ENCODE measurements at regions not wholly inside any gene's neighbourhood (a gene's known extent, or its start where the extent isn't known, plus 50 kb on each side); places are given as distances from the start of the nearest gene placed in this dataset.

DNA sequence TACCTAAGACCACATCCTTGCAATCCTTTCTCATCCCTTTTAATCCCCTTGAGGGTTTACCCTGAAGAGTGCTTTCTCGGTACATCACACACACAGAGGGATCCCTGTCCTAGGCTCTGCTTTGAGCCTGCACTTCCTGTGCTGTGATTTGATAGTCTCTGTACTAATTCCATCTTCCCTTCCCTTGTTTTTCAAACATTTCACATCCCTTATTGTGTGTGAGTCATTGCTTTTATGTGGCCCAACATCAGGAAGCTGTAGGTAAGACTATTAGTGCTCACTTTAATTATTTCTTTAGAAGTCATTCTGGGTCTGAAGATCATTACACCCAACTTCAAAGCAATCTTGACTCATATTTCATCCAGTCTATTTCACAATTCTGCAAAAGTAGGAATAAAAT, 57.2 kb upstream of the ANKEF1 start:
- CTCF ChIA-PET: interaction anchor here (0.5 to 7.1 kb wide), 73 partner anchors 9 to 1567 kb away, joined by 3 to 182 read pairs (median 5); partner anchors contain the start of genes MKKS, SLX4IP and SNAP25
- no peak overlapping the region for H3K4me2 ChIP-seq

DNA sequence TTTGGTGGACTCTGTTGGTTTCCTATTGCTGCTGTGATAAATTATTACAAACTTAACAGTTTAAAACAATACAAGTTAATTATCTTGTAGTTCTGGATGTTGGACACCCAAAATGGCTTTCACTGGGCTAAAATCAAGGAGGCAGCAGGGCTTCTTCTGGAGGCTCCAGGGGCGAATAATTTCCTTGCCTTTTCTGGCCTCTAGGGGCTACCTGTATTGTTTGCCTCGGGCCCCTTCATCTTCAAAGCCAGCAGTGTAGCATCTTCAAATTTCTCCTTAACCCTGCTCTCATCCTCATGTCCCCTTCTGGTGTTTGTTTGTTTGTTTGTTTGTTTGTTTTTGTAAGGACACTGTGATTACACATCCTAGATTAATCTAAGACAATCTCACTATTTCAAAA, 60.5 kb upstream of the ANKEF1 start:
- Histone ChIP-seq H3K9me2 (no peaks in the 10 kb centered on the region), H3K36me3 (replicated peaks in 1 of 2; ENCODE audit: control insufficient read depth in 1 of 2, insufficient read depth in 2 of 2, low read length in 1 of 2) (no peaks in the 10 kb centered on the region), H2AFZ (ENCODE audit: low read depth) (no peak overlapping the region), H3K79me2 (ENCODE audit: insufficient read depth) (no peaks in the 10 kb centered on the region), H3K4me1 (ENCODE audit: control insufficient read depth in 1 of 2, insufficient read depth in 2 of 2, low read depth in 1 of 2, low read length in 1 of 2) (no peaks in the 10 kb centered on the region), H3F3A (replicated peaks; ENCODE audit: insufficient read depth) (no peaks in the 10 kb centered on the region), H3K4me3 (ENCODE audit: low read depth in 2 of 2, low read length in 1 of 2) (no peak overlapping the region), H3K9ac (no peak overlapping the region), H3K4me2 (no peak overlapping the region), H3K27me3 (ENCODE audit: insufficient read depth) (no peaks in the 10 kb centered on the region), H4K20me1 (ENCODE audit: insufficient read depth) (no peaks in the 10 kb centered on the region), H3K27ac (ENCODE audit: low read depth in 2 of 2, low read length in 1 of 2) (no peak overlapping the region), H3K9me3 (no peaks in the 10 kb centered on the region)
- CTCF ChIA-PET: interaction anchor here (1.2 to 5.5 kb wide), 4 partner anchors 116 to 1572 kb away, joined by 3 to 48 read pairs (median 5); no protein-coding TSS in a partner anchor
- POLR2A ChIA-PET: no interaction called here
- no peak for TF ChIP-seq ELF1 (IDR thresholded peaks at IDR 0.05)
- TF ChIP-seq, protein P1, sequence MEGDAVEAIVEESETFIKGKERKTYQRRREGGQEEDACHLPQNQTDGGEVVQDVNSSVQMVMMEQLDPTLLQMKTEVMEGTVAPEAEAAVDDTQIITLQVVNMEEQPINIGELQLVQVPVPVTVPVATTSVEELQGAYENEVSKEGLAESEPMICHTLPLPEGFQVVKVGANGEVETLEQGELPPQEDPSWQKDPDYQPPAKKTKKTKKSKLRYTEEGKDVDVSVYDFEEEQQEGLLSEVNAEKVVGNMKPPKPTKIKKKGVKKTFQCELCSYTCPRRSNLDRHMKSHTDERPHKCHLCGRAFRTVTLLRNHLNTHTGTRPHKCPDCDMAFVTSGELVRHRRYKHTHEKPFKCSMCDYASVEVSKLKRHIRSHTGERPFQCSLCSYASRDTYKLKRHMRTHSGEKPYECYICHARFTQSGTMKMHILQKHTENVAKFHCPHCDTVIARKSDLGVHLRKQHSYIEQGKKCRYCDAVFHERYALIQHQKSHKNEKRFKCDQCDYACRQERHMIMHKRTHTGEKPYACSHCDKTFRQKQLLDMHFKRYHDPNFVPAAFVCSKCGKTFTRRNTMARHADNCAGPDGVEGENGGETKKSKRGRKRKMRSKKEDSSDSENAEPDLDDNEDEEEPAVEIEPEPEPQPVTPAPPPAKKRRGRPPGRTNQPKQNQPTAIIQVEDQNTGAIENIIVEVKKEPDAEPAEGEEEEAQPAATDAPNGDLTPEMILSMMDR (IDR thresholded peaks at IDR 0.05): peak; percentile 26; the same call in 1 of the 2 replicates
- 74% methylated on average over 2 of the region's 2 CpGs for WGBS (ENCODE audit: low lambda C conversion rate)
- DNase-seq: no peak

More for the DNA sequence above, 57.2 kb upstream of the ANKEF1 start:
- Histone ChIP-seq H2AFZ (ENCODE audit: low read depth) (peak overlapping the region; percentile 58; the same call in 1 of the 2 replicates), H3K27me3 (ENCODE audit: insufficient read depth) (no peaks in the 10 kb centered on the region), H3K79me2 (ENCODE audit: insufficient read depth) (no peaks in the 10 kb centered on the region), H3K27ac (ENCODE audit: low read depth in 2 of 2, low read length in 1 of 2) (no peak overlapping the region), H3K9ac (no peak overlapping the region), H4K20me1 (ENCODE audit: insufficient read depth) (no peaks in the 10 kb centered on the region), H3K9me2 (no peaks in the 10 kb centered on the region), H3K4me1 (ENCODE audit: control insufficient read depth in 1 of 2, insufficient read depth in 2 of 2, low read depth in 1 of 2, low read length in 1 of 2) (no peaks in the 10 kb centered on the region; a peak in 1 of 4 replicates), H3K4me3 (ENCODE audit: low read depth in 2 of 2, low read length in 1 of 2) (peak overlapping the region in 1 of 2 experiments; percentile 16; a peak in 1 of 4 replicates), H3F3A (replicated peaks; ENCODE audit: insufficient read depth) (no peaks in the 10 kb centered on the region), H3K36me3 (replicated peaks in 1 of 2; ENCODE audit: control insufficient read depth in 1 of 2, insufficient read depth in 2 of 2, low read length in 1 of 2) (no peaks in the 10 kb centered on the region), H3K9me3 (no peaks in the 10 kb centered on the region)
- WGBS (ENCODE audit: low lambda C conversion rate): 60% methylated on average over 1 of the region's 1 CpG
- DNase-seq: no peak
- TF ChIP-seq TEAD4 (IDR thresholded peaks at IDR 0.05; ENCODE audit: borderline replicate concordance, insufficient read depth) (no peak), RXRA (IDR thresholded peaks at IDR 0.05; ENCODE audit: borderline replicate concordance, low read depth) (no peak), POLR2AphosphoS5 (IDR thresholded peaks at IDR 0.05; ENCODE audit: low read depth, low read length) (no peak), EZH2phosphoT487 (IDR thresholded peaks at IDR 0.05; ENCODE audit: borderline replicate concordance, low read depth) (no peak), TCF12 (IDR thresholded peaks at IDR 0.05) (no peak), RAD21 (IDR thresholded peaks at IDR 0.05; ENCODE audit: low read length) (no peak), GABPA (IDR thresholded peaks at IDR 0.05; ENCODE audit: low read depth) (no peak)
- POLR2A ChIA-PET: interaction anchor here (1.3 kb wide), 1 partner anchor 456 kb away, joined by 3 read pairs; the partner anchor contains the start of gene MKKS

DNA sequence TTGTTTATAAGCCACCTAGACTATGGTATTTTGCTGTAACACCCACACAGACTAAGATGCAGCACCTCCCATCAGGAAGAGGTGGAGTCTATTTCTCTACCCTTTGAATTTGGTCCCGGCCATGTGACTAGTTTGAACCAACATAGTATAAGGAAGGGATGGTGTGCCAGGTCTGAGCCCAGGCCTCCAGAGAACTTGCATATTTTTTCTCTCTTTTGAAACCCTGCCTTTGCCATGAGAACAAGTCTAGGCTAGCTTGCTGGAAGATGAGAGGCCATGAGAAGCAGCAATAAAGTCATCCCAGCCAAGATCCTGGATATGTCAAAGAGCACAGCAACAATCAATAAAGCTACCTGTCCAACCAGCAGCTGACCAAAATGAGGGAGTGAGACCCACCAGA, 63.0 kb upstream of the ANKEF1 start:
- POLR2A ChIA-PET: no interaction called here
- Histone ChIP-seq H2AFZ (ENCODE audit: low read depth) (no peak overlapping the region), H3K27ac (ENCODE audit: low read depth in 2 of 2, low read length in 1 of 2) (no peak overlapping the region), H3K27me3 (ENCODE audit: insufficient read depth) (no peaks in the 10 kb centered on the region), H3K4me3 (ENCODE audit: low read depth in 2 of 2, low read length in 1 of 2) (no peak overlapping the region), H4K20me1 (ENCODE audit: insufficient read depth) (no peaks in the 10 kb centered on the region), H3K4me1 (ENCODE audit: control insufficient read depth in 1 of 2, insufficient read depth in 2 of 2, low read depth in 1 of 2, low read length in 1 of 2) (peaks cover 0 to 6% of the 10 kb centered on the region in 2 experiments; a peak in 1 of 4 replicates), H3K79me2 (ENCODE audit: insufficient read depth) (no peaks in the 10 kb centered on the region), H3K9ac (no peak overlapping the region), H3K9me3 (no peaks in the 10 kb centered on the region), H3K9me2 (no peaks in the 10 kb centered on the region), H3K4me2 (no peak overlapping the region), H3F3A (replicated peaks; ENCODE audit: insufficient read depth) (no peaks in the 10 kb centered on the region), H3K36me3 (replicated peaks in 1 of 2; ENCODE audit: control insufficient read depth in 1 of 2, insufficient read depth in 2 of 2, low read length in 1 of 2) (no peaks in the 10 kb centered on the region)
- DNase-seq: no peak
- WGBS (ENCODE audit: low lambda C conversion rate): 83% methylated on average over 1 of the region's 1 CpG
- CTCF ChIA-PET: interaction anchor here (0.7 to 3.2 kb wide), 7 partner anchors 14 to 563 kb away, joined by 3 to 14 read pairs (median 4); no protein-coding TSS in a partner anchor
- TF ChIP-seq GATA2 (CRISPR knock-in tag; IDR thresholded peaks at IDR 0.05) (no peak), TCF12 (IDR thresholded peaks at IDR 0.05) (no peak), EP300 (IDR thresholded peaks at IDR 0.05; ENCODE audit: borderline replicate concordance in 1 of 2, low read depth in 1 of 2, low read length in 1 of 2) (no peak), POLR2AphosphoS5 (IDR thresholded peaks at IDR 0.05; ENCODE audit: low read depth, low read length) (no peak), MXI1 (IDR thresholded peaks at IDR 0.05; ENCODE audit: low read depth, low read length) (no peak)
- TF ChIP-seq, protein P1 (IDR thresholded peaks at IDR 0.05): no peak
- TF ChIP-seq, protein P2, sequence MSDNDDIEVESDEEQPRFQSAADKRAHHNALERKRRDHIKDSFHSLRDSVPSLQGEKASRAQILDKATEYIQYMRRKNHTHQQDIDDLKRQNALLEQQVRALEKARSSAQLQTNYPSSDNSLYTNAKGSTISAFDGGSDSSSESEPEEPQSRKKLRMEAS (IDR thresholded peaks at IDR 0.05; ENCODE audit: low read depth): no peak
- TF ChIP-seq, protein P3, sequence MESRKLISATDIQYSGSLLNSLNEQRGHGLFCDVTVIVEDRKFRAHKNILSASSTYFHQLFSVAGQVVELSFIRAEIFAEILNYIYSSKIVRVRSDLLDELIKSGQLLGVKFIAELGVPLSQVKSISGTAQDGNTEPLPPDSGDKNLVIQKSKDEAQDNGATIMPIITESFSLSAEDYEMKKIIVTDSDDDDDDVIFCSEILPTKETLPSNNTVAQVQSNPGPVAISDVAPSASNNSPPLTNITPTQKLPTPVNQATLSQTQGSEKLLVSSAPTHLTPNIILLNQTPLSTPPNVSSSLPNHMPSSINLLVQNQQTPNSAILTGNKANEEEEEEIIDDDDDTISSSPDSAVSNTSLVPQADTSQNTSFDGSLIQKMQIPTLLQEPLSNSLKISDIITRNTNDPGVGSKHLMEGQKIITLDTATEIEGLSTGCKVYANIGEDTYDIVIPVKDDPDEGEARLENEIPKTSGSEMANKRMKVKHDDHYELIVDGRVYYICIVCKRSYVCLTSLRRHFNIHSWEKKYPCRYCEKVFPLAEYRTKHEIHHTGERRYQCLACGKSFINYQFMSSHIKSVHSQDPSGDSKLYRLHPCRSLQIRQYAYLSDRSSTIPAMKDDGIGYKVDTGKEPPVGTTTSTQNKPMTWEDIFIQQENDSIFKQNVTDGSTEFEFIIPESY (IDR thresholded peaks at IDR 0.05; ENCODE audit: borderline replicate concordance, low read depth): no peak

All from SK-N-SH (cell line).